ENCODE measurements at regions not wholly inside any gene's neighbourhood (a gene's known extent, or its start where the extent isn't known, plus 50 kb on each side); places are given as distances from the start of the nearest gene placed in this dataset.
"Not testable (repeated sequence)": the region's sequence is repeated elsewhere in the genome, so short reads cannot be mapped to it uniquely, and the experiment has no call there.

DNA sequence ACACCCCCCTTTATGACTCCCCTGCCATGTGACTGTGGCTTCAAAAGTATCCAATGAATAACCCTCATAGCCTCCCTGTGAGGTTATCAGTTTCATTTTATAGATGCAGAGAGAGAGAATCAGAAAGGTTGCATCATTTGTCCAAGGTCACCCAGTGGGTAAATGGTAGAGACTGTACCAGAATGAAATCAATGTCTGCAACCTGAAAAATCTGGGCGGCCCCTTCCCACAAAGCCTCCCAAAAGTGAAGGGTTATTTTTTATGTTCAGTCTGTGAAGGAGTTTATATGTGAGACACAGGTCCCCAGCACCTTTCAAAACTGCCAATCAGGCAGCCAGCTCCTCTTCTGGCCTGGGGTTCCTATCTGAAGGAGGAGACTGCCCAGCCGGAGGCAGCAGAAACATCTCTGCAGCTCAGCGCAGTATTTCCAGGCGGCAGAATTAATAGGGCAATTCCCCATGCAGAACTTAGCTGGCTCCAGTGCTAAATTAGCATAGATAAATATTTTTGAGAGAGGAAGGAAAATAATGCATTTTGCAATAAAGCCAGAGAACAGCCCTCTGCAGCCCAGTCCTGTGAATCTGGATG, 130.8 kb upstream of the PRR20G start:
- TF ChIP-seq, protein P1, sequence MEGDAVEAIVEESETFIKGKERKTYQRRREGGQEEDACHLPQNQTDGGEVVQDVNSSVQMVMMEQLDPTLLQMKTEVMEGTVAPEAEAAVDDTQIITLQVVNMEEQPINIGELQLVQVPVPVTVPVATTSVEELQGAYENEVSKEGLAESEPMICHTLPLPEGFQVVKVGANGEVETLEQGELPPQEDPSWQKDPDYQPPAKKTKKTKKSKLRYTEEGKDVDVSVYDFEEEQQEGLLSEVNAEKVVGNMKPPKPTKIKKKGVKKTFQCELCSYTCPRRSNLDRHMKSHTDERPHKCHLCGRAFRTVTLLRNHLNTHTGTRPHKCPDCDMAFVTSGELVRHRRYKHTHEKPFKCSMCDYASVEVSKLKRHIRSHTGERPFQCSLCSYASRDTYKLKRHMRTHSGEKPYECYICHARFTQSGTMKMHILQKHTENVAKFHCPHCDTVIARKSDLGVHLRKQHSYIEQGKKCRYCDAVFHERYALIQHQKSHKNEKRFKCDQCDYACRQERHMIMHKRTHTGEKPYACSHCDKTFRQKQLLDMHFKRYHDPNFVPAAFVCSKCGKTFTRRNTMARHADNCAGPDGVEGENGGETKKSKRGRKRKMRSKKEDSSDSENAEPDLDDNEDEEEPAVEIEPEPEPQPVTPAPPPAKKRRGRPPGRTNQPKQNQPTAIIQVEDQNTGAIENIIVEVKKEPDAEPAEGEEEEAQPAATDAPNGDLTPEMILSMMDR (conservative IDR thresholded peaks at IDR 0.05; ENCODE audit: low read depth, low read length) = no peak
- DNase-seq (ENCODE audit: low read depth) = no peak
- no peak overlapping the region for H3K4me3 ChIP-seq (ENCODE audit: low read depth, low read length)

DNA sequence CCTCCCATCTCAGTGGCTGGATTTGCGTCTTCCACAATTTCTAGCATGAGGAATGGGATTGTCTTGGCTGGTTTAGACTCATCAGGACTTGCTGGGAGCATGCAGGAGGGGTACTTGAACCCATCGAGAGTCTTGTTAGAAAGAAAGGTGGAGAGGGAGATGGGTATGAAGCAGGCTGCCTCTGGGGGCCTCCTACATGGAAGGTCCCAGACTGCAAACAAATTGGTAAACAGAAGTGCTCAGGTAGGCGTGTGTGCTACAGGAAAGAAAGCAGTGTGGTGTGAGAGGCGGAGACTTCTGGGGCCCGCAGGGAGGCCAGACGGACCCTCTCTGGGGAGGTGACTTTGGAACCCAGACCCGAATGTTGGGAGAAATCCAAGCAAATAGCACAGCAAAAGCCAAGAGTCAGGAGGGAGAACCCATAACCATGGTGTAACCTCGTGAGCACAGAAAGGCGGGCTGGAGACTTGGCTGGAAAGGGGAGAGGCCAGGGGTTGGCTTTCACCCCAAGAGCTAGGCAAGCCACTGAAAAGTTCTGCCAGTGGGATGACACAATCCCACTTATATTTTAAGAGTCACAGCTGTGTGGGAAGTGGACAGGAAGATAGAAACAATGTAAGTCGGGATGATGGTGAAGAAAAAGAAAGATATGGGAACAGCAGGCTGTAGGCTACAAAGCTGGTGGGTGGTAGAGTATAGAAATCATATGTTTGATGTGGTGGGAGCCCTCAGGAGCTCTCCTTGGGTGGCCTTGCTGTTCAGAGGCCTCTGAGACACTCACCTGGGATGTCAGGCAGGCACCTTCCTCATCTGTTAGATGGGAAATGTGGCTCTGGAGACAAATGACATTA, 130.1 kb upstream of the PRR20G start:
- no peak overlapping the region for H3K4me3 ChIP-seq (ENCODE audit: low read depth, low read length)
- DNase-seq (ENCODE audit: low read depth) = no peak
- TF ChIP-seq, protein P1 (conservative IDR thresholded peaks at IDR 0.05; ENCODE audit: low read depth, low read length) = no peak

DNA sequence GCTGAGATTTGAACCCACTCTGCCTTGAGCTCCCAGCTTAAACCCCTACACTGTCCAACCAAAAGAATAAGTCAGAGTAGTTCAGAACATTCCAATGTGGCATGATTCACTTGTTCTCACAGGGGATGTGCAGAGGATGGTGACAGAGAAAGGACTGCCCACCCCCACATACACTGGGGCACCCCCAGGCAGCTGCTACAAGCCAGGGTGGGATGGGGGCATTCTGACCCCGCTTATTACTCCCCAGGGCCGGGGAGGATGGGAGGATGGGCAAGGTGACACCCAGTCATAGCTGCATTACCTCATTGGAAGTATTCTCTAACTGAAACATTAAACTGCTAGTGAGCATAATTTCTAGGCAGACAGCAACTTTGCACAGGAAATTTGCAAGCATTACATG, 126.0 kb upstream of the PRR20G start:
- DNase-seq (ENCODE audit: low read depth) = no peak
- H3K4me3 ChIP-seq (ENCODE audit: low read depth, low read length) = no peak overlapping the region
- TF ChIP-seq, protein P1 (conservative IDR thresholded peaks at IDR 0.05; ENCODE audit: low read depth, low read length) = no peak

DNA sequence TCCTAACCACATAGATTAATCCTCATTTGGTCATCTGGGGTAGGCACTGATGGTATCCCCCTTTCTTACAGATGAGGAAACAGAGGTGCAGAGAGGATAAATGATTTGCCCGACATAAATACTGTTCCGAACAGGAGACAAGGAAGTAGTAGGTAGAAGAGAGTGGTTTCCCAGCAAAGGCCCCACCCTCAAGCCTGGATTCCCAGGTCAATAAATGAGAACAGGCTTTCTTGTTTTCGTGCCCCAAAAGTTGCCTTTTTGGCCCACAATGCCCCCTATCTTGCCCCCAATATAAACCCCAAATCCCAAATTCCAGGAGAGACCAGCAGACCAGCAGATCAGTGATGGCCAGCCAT, 125.5 kb upstream of the PRR20G start:
- DNase-seq (ENCODE audit: low read depth) = no peak

DNA sequence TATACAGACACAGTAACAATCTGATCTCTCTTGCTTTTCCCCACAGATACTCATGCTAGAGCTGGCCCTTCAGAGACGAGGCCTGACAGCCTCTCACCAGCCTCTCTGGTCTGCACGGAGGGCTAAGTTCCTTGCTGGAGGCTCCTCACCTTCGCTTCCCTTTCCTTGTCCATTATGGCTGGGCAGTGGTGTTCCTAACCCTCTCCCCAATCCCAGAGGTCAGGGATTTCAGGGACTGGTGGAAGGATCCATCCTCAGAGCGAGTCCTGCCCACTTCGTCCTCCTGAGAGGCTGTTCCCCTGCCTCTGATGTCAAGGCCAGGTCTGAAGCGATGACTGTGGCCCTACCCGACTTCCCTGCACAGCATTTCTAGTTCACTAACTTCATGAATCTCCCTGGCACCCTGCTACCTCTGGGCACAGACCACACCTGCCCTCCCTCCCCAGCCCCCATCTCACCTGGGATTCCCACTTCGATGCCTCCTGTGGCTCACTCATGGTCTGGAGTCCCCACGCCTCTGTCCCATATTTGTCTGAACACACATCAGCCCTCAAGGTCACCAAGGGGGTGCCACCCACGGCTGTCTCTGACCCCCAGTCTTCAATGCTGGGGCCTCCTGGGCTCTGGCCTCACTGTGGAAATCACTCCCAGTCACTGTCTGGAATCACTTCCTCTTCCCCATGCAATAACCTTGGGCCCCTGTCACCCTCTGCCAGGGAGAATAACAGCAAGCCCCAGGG, 124.9 kb upstream of the PRR20G start:
- TF ChIP-seq, protein P1 (conservative IDR thresholded peaks at IDR 0.05; ENCODE audit: low read depth, low read length) = no peak
- H3K4me3 ChIP-seq (ENCODE audit: low read depth, low read length) = no peak overlapping the region
- DNase-seq (ENCODE audit: low read depth) = no peak

More for the DNA sequence above, 125.5 kb upstream of the PRR20G start:
- H3K4me3 ChIP-seq (ENCODE audit: low read depth, low read length) = no peak overlapping the region
- TF ChIP-seq, protein P1 (conservative IDR thresholded peaks at IDR 0.05; ENCODE audit: low read depth, low read length) = no peak

DNA sequence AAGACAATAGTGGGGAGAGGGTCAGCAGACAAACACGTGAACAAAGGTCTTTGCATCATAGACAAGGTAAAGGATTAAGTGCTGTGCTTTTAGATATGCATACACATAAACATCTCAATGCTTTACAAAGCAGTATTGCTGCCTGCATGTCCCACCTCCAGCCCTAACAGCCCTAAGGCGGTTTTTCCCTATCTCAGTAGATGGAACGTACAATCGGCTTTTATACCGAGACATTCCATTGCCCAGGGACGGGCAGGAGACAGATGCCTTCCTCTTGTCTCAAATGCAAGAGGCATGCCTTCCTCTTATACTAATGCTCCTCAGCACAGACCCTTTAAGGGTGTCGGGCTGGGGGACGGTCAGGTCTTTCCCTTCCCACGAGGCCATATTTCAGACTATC, 124.0 kb upstream of the PRR20G start:
- H3K4me3 ChIP-seq (ENCODE audit: low read depth, low read length); DNase-seq (ENCODE audit: low read depth): not testable (repeated sequence)

DNA sequence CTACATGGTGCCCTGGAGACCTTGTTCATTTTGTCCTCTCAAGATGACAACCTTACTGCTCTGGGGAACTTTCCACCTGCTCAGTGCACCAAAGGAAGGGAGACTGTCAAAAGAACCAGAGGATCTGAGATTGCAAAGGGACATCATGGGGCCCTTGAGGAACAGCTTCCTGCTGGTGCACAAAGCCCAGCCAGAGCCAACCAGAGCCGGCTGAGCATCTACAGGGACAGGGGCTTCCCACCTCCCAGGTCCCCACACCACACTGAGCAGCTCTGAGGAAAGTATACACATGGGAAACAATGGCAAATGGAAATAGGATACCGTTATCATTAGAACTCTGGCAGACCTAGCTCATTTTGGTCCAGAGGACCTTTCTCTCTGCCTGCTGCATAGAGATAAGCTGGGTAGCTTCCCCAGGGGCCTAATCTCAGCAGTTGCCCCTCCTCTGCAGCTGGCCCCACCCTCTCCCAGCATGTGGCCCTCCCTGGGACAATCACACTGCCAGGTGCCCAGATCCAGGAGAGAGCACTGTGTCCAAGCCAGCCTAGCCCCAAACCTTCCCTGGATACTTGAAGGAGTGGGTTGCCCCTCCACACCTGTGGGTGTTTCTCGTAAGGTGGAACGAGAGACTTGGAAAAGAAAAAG, 123.4 kb upstream of the PRR20G start:
- TF ChIP-seq, protein P1 (conservative IDR thresholded peaks at IDR 0.05; ENCODE audit: low read depth, low read length) = no peak

More for the DNA sequence above, 123.4 kb upstream of the PRR20G start:
- H3K4me3 ChIP-seq (ENCODE audit: low read depth, low read length) = no peak overlapping the region
- no peak for DNase-seq (ENCODE audit: low read depth)
